ENCODE measurements at regions not wholly inside any gene's neighbourhood (a gene's known extent, or its start where the extent isn't known, plus 50 kb on each side); places are given as distances from the start of the nearest gene placed in this dataset.
"Not testable (repeated sequence)": the region's sequence is repeated elsewhere in the genome, so short reads cannot be mapped to it uniquely, and the experiment has no call there.

GRCh38 chr15:24772686-24773373, 97.3 kb downstream of the NPAP1 start:
- WGBS, 2 donors: 22 to 27% methylated on average over 35 to 47 of the region's 47 CpGs
- Histone ChIP-seq H3K27ac (peak overlapping the region; percentile 42 to 46), H3K9me3 (no peaks in the 10 kb centered on the region), H3K4me3 (peak overlapping the region; percentile 49 to 65), H3K36me3 (ENCODE audit: low read depth, missing control alignments) (no peaks in the 10 kb centered on the region), H3K27me3 (no peaks in the 10 kb centered on the region), H3K4me1 (peaks cover 4% of the 10 kb centered on the region)
- TF ChIP-seq POLR2A (IDR thresholded peaks at IDR 0.05) (no peak), CTCF (IDR thresholded peaks at IDR 0.05) (no peak)
- intact Hi-C loops (cut with DNase I; ENCODE audit: low total_unique reads): no loop called here
- DNase-seq: peak; percentile 90

GRCh38 chr15:24777307-24777706, 101.7 kb downstream of the NPAP1 start:
- Histone ChIP-seq H3K27me3 (no peaks in the 10 kb centered on the region), H3K4me3 (no peak overlapping the region), H3K4me1 (no peaks in the 10 kb centered on the region), H3K27ac (no peak overlapping the region), H3K9me3 (no peaks in the 10 kb centered on the region), H3K36me3 (ENCODE audit: low read depth, missing control alignments) (no peaks in the 10 kb centered on the region)
- no peak for TF ChIP-seq CTCF (IDR thresholded peaks at IDR 0.05)
- no peak for TF ChIP-seq POLR2A (IDR thresholded peaks at IDR 0.05)
- intact Hi-C loops (cut with DNase I; ENCODE audit: low total_unique reads): no loop called here
- no peak for DNase-seq

GRCh38 chr15:24784506-24784905, 108.9 kb downstream of the NPAP1 start:
- intact Hi-C loops (cut with DNase I; ENCODE audit: low total_unique reads): no loop called here
- H3K4me3 ChIP-seq: no peak overlapping the region
- no peaks in the 10 kb centered on the region for H3K9me3 ChIP-seq
- H3K27ac ChIP-seq: no peak overlapping the region
- DNase-seq: no peak
- WGBS, 2 donors: 35 to 44% methylated on average over 4 of the region's 4 CpGs
- peaks cover 10% of the 10 kb centered on the region for H3K4me1 ChIP-seq
- TF ChIP-seq POLR2A (IDR thresholded peaks at IDR 0.05): no peak
- TF ChIP-seq CTCF (IDR thresholded peaks at IDR 0.05): no peak
- H3K27me3 ChIP-seq: no peaks in the 10 kb centered on the region
- H3K36me3 ChIP-seq (ENCODE audit: low read depth, missing control alignments): no peaks in the 10 kb centered on the region

- peaks cover 10% of the 10 kb centered on the region for H3K4me1 ChIP-seq
- no peak for DNase-seq
- intact Hi-C loops (cut with DNase I; ENCODE audit: low total_unique reads): no loop called here
- H3K27ac ChIP-seq: no peak overlapping the region
- no peaks in the 10 kb centered on the region for H3K9me3 ChIP-seq
- no peak overlapping the region for H3K4me3 ChIP-seq
- no peaks in the 10 kb centered on the region for H3K27me3 ChIP-seq
- no peaks in the 10 kb centered on the region for H3K36me3 ChIP-seq (ENCODE audit: low read depth, missing control alignments)
- WGBS, 2 donors: 58 to 100% methylated on average over 1 of the region's 1 CpG
- TF ChIP-seq CTCF (IDR thresholded peaks at IDR 0.05) (no peak), POLR2A (IDR thresholded peaks at IDR 0.05) (no peak)
Observed at GRCh38 chr15:24786347-24786746, 110.8 kb downstream of the NPAP1 start.

GRCh38 chr15:24802624-24803023, 127.0 kb downstream of the NPAP1 start:
- H3K4me1 ChIP-seq; H3K9me3 ChIP-seq; H3K36me3 ChIP-seq (ENCODE audit: low read depth, missing control alignments); H3K27ac ChIP-seq; H3K27me3 ChIP-seq; intact Hi-C loops (cut with DNase I; ENCODE audit: low total_unique reads): not testable (repeated sequence)
- peak overlapping the region in 1 of 2 donors; percentile 18 for H3K4me3 ChIP-seq
- peak; percentile 73 for DNase-seq
- WGBS, 2 donors: 45 to 56% methylated on average over 6 of the region's 6 CpGs
